GM18868 (cell line): ENCODE measurements at regions not wholly inside any gene's neighbourhood (a gene's known extent, or its start where the extent isn't known, plus 50 kb on each side); places are given as distances from the start of the nearest gene placed in this dataset.
"Not testable (repeated sequence)": the region's sequence is repeated elsewhere in the genome, so short reads cannot be mapped to it uniquely, and the experiment has no call there.

Source experiments
- ATAC-seq: cut with Tn5 transposase; IDR thresholded peaks from one replicate; pipeline ENCODE4 v1.9.1; 2021; ENCODE audit warnings: mild to moderate bottlenecking, moderate library complexity; ENCODE audit not compliant: unreplicated experiment

DNA sequence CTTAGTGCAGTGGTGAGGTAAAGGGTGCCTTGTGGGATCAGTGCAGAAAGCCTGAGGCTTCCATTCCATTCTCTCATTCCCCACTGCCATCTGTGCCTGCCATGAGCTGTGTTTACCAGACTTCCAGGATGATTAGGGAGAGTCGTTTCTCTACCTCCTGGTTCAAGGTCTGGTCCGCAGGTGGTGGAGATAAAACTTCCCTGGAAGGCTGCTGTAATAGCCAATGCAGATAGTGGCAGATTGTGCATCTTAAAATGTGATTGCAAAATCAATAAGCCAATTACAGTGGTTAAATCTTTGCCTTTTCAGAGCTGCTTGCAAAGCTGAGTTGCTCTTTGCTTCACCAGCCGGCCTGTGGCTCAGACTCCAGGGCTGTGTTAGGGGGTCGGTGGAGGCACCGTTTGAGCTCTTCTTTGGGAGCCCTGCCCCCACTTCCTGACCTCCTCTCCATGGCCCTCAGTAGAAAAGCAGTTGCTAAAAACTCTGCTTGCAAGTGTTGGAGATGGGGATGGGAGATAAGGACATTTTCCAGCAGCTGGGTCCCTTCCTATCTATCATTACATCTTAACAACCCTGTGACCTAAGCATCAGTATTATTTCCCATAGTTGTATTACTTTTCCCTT is 95.2 kb upstream of the HS6ST1 start:
- ATAC-seq = no peak

DNA sequence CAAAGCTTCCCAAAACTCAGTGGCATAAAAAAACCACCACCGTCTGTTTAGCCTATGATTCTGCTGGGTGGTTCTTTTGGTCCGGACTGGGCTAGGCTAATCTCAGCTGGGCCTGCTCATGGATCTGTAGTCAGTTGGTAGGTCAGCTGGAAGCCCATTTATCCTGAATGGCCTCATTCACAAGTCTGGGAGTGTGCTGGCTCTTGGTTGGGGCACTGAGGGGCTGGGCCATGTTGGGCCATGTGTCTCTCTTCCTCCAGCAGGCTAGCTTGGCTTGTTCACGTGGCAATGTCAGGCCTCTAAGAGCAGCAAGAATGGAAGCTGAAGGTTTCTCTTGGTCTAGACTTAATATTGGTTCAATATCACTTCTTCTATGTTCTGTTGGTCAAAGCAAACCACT is 95.7 kb upstream of the HS6ST1 start:
- ATAC-seq = no peak

DNA sequence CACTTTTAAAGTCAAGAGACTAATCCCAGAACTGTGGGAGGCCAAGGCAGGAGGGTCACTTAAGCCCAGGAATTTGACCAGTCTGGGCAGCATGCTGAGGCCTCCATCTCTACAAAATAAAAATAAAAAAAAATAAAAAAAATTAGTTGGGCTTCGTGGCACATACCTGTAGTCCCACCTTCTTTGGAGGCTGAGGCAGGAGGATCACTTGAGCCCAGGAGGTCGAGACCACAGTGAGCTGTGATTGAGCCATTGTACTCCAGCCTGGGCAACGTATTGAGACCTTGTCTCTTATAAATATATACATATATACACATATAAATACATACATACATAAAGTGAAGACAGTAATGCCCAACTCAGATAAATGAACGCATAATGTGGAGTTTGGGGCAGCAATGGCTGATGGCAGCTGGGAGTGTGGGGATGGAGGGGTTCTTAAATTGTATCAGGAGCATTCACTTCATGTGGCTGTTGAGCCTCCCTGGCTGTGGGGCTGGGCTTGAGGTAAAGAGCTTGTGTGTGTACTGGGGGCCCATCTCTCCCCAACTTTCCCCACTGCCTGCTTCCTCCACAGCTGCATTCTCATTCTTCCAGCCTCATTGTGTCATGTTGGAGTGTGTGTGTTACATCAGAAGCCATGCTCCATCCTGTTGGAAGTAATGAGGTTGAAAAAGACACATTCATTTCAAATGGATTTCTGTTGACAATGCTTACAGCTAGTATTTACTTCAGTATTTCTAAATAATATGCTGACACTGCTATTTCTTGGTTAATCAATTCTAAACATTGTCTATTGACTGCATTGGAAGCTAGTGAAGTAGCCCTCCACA is 96.5 kb upstream of the HS6ST1 start:
- no peak for ATAC-seq

DNA sequence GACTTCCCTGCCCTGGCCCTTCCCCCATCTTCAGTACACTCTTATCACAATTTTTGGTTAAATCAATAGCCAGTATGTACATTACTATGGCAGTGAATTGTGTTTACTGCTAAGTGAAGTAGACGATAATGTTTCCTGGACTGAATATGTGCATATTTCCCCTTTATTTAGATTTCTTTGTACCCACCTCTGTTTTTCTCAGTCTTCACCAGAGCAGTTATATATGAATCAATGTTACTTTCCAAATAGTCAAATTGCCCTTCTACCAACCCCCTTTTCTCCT is 97.1 kb upstream of the HS6ST1 start:
- ATAC-seq = no peak

DNA sequence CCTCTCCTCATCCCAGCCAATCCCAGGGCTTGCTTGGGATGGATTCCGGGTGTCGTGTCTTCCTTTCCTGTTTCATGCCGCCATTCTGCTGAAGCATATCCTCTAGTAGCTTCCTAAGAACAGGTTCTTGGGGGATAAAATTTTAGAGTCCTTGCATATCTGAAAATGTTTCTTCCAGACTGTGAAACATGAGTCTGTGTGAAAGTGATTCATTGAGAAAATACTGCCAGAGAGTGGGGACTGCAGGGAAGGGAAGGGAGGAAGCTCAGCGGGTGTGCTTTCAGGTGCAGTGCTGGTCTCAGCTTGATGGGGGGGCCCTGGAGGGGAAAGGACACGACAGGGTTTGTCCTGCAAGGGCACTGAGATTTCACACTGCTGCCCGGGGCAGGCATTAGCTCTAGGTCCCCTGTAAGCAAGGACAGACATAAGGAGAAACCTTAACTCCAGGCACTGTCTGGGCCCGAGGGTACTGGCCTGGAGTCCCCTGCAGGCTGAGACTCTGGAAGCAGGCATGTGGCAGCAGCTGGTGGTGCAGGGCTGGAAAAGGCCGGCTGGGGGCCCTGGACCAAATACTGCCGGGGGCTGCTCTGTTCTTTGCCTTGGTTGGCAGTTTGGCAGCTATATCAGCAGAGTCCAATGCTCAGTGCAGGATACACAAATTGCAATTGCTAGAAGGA is 97.6 kb upstream of the HS6ST1 start:
- ATAC-seq = no peak

DNA sequence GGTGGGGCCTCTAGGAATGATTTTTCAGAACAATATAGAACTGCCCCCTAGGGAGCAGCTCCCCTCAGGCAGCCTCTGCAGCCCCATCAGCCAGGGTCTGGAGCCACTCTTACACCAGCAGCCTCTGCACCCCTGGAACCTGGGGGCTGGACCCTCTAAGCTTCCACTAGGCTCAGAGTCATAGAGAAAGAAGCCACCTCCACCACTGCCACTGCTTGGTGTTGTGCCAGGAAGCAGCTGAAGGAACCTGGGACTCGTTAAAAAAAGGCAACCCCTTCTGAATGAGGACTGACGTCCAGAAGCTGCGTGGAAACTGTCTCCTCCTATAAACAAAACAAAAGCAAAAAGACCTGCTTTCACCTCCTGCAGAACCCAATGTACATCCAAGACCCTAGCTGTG is 98.1 kb upstream of the HS6ST1 start:
- no peak for ATAC-seq

DNA sequence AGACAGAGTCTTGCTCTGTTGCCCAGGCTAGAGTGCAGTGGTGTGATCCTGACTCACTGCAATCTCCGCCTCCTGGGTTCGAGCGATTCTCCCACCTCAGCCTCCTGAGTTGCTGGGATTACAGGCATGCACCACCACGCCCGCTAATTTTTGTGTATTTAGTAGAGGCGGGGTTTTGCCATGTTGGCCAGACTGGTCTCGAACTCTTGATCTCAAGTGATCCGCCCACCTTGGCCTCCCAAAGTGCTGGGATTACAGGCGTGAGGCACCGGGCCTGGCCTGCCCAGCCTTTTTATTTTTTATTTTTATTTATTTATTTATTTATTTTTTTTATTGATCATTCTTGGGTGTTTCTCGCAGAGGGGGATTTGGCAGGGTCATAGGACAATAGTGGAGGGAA is 98.6 kb upstream of the HS6ST1 start:
- not testable (repeated sequence) for ATAC-seq

DNA sequence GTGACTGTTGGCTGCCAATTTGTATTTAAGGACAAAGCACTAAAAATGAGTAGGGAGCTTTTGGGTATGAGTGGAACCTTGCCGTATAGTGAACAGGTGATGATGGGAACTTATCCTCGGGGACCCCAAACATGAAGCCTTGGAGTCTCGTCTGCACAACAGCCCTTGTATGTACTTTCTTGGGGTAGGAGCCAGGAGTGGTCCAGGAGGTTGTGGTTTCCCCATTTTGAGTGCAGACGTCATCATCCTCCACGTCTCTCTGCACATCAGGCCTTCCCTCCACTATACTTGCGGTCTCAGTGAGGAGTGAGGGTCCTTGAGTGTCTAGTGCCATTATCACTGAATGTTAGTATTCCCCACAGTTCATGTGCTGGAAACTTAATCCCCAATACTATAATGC is 101.5 kb upstream of the HS6ST1 start:
- ATAC-seq = no peak

DNA sequence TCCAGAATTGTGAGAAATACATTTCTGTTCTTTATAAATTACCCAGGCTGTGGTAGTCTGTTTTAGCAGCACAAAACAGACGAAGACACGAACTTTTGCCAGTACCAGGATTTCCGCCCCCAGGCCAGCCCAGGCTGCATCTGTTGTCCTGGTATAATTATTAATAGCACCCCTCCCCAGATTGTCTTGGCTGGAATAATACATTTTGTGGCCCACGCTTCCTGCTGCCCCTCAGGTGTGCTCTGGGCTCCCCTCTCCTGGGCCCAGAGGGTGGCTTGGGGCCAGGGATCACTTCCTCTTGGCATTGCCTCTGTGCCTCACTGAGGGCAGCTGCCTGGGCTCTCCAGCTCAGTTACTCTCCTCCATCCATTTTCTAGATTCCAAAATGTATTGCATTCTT is 102.1 kb upstream of the HS6ST1 start:
- no peak for ATAC-seq

DNA sequence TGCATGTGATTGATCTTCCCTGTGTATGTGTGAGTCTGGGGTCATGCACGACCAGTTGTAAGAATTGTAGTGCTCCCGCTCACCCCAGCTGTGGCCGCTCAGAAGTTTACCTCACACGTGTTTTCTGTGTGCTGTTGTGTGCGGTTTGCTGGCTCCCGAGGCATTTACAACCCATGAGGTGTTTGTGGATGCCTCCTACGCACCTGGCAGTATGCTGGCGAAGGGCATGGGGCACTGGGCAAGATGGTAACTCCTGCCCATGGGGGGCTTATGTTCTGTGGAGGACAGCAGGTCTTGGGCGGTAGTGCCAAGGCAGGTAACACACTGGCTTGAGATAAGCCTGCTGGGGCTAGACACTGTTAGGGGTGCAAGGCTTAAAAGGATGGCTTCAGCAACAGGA is 102.6 kb upstream of the HS6ST1 start:
- no peak for ATAC-seq

DNA sequence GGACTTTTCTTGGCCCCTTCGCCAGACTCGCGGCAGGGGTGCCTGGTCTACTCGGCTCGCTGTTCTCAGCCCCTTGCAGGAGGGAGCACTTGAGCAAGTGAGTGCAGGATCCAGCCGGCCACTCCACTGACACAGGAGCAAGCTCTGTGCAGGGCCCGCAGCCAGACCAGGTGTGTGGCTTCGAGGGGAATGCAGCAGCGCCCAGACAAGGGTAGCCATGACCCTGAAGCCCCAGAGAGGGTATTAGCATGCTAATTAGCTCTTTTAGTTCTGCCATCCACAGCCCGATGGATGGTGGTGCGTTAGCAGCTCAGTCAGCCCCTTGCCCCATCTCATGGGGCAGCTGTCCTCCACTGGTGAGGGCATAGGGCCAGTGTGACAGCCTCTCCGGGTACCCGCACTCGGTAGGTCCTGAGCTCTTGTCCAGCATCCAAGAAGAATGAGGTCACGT is 103.2 kb upstream of the HS6ST1 start:
- ATAC-seq = no peak

DNA sequence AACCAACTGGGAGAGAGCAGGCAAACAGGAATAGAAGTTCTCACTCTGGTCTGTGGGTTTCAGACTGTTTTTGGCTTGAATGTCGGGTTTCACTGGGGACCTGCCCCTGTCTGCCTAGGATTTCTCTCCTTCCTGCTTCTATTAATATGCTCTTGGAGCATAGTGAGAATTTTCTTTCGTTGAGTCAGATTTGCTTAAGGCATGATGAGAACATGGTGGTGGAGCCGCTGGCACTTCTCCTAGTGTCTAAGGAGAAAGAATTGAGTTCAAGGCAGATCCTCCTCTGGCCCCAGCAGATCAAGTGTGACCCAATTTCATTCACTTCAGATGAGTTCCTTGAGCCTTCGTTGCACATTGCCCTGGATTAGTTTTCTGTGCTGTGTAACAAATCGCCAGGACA is 103.9 kb upstream of the HS6ST1 start:
- ATAC-seq = no peak

DNA sequence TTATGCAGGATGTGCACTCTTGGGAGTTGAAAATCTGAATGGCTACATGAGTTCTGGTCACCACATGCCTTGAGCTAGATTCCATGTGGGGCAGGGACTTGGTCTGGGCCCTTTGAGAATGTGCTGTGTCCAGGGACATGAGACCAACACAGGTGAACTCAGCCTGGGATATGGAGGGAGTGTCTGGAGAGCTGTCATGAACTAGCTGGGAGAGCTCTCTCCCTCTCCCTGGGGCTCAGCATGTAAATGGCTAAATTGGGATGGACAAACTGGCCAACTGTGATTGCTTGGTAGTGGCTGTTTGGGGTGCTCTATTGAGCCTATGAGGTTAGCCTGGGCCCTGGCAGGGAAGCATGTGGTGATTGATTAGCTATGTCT is 105.1 kb upstream of the HS6ST1 start:
- ATAC-seq = no peak

DNA sequence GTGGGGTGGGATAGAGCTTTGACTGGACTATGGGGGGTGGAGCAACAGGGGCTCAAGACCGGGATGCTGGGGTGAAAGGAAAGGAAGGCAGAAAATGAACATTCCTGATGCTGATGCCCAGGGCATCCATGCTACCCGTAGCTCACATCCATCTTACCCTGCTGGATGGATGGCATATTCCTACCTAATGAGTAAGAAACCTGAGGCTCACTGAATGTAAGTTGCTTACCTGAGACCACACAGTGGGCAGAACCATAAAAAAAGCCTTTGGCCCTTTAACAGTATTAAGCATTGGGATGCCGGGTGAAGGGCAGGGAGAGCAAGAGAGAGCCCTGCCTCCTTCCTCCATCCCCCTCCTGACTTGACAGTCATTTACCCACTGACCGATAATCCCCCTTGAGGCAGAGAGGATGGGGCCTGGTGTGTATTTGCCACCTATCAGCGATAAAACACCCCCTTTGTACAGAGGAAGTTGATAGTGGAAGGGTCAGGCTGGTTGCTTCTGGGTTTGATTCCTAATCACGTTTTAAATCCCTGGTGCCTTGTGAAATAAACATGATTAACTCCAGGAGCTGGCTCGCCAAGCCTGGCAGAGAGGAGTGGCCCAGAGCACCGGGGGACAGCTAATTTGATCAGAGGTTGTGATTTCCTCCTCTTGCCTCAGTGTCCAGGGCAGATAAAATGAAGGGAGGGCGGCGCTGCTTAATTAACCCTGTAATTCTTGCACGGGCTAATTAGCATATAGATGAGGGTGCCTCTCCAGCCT is 105.9 kb upstream of the HS6ST1 start:
- ATAC-seq = no peak

DNA sequence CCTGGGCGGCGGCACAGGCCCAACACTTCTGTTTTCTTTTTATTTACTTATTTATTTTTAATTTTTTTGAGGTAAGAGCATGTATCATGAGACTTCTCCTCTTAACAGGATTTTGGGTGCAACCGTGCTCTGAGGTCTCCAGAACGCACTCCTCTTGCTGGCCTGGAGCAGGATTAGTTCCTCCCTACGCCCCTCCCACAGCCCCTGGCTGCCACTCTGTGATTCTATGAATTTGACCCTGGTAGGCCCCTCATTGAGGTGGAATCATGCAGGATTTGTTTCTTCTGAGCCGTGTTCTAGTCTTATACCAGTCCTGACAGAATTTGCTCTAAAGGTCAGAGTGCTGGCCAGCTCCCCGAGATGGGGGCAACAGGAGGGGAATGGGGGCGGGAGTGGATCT is 106.5 kb upstream of the HS6ST1 start:
- ATAC-seq = no peak

DNA sequence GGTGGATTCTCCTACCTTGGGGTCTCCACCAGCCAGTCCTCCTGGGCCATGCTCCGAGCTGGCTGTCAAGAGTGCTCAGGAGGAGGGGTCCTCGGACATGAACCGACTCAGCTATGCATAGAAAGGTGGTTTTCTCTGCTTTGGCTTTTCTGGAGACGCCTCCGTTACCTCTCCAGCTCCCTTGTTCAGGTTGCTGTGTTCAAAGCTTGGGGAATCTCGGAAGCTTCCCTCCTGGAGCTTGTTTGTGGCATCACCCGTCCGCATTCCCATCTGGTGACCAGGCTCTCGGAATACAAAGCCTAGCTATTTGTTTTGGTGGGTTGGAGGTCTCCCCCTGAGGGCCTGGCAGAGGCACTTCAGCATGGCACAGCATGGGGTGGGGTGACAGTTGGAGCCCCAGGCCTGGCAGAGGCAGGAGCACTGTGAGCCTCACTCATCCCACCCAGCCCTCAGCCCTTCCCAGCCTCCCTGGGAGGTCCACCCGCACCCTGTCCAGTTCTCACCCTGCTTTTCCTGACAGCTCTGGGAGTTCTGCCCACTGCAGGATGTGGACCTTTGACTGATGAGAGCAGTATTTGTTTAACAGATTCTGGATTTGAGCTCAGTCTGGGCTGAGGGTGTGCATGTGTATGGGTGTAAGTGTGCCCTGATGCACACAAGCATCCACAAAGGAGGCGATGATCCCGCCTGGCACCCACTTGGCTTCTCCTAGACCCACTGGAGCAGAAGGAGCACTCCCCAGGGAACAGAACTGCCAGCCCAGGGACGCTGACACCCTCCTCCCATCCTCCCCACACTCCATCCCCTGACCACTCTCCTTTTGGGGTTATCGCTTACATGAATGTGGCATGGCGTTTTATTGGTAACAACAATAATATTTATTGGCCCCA is 107.3 kb upstream of the HS6ST1 start:
- ATAC-seq = no peak

DNA sequence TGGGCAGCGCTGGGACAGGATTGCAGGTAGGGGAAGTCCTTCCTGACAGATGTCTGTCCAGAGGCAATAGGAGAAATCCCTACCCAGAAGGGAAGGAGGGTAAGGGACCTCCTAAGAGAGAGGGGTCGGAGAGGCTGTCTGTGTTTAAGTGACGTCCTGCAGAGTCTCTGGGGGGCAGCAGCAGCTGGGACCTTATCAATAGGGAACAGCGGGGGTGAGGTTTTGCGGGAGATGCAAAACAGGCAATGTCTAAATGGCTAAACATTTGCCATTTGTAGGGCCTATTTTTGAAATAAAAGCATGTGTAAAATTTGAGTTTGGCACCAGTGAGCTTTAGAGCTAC is 108.7 kb upstream of the HS6ST1 start:
- ATAC-seq = no peak

DNA sequence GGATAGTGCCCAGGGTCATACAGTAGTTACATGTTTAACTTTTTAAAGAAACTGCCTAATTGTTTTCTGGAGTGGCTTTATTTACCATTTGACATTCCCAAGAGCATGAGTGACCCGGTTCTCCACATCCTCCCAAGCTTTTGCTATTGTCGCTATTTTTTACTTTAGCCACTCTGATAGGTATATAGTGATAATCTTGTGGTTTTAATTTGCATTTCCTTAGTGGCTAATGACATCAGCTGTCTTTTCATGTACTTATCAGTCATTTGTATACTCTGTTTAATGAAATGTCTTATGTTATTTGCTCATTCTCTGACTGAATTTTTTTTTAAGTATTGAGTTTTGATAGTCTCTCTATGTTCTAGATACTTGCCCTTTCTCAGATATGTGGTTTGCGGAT is 109.7 kb upstream of the HS6ST1 start:
- ATAC-seq = no peak

DNA sequence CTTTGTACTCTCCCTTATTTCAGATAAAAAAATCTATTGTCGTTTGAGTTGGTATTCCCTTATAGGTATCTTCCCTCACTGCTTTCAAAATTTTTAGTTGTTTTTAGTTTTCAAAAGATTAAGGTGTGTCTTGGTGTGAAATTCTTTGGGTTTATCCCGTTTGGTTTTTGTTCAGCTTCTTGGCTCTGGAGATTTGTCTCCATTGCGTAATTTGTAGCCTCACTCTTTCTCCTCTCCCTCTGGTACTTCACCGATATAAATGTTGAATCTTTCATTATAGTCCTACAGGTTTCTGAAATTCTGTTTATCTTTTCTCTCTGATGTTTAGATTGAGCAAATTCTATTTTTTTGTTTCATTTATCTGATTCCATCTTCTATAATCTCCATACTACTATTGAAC is 113.8 kb upstream of the HS6ST1 start:
- no peak for ATAC-seq

DNA sequence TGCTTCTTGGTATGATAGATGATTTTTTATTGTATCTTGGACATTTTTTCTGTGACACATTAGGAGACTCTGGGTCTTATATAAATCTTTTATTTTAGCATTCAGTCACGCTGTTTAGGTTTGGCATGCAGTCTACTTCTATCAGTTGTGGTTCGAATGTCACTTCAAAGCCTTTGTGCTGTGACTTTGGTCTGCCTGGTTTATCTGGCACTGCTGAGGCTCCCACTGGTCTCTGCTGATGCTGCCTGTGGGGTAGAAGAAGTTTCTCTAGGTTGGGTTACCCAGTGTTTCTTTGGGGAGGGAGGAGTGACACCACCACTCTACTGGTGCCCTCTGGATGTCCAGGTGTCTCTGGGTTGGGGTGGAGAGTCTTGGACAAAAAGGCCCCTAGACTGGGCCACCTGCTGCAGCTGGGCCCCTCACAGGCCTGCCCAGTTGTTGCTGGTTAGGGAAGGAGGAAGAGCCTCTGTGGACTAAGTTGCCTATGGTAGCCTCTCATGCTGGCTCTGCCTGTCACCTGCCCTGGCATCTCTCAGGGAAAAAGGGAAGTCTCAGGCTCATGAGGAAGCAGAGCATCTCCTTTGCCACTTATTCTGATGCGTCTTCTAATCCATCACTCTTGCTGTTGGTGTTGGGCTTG is 115.4 kb upstream of the HS6ST1 start:
- no peak for ATAC-seq
